ENCODE measurements at regions not wholly inside any gene's neighbourhood (a gene's known extent, or its start where the extent isn't known, plus 50 kb on each side); places are given as distances from the start of the nearest gene placed in this dataset.

DNA sequence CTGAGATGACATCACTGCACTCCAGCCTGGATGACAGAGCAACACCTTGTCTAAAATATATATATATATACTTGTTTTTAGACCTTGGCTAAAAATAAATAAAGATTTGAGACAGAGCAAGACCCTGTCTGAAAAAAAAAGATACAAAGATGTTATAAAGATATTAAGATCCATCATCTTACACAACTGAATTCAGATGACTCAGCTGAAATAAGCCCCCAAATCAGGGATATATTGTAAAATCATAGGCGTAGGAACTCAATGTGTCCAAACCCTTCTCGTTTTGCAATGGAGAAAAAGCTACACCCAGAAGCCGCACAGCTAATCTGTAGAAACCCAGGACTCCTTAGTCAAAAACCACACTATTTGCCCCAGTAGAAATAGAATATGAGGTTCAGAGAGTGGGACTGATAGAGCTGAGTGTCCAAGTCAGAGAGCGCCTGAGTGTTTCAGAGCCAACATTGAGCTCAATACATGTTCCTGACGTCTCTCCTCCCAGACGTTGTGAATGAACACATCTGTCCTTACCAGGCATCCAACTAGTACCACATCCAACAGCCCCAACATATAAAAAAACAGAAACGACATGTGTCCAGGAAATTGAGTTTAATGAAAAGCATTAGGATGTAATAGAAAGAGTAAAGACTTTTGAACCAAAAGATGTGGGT is 207.9 kb upstream of the BLID start:
- TF ChIP-seq GLIS3 (CRISPR knock-in tag; IDR thresholded peaks at IDR 0.05): no peak
- TF ChIP-seq ISL1 (CRISPR knock-in tag; IDR thresholded peaks at IDR 0.05): no peak
- no peak for TF ChIP-seq ZNF70 (CRISPR knock-in tag; IDR thresholded peaks at IDR 0.05)

All from SK-N-SH treated with all-trans-retinoic acid at 6 μM for 48 hours (cell line).